NCI-H187 treated with DMSO at 0.1 percent for 48 hours (cell line): ENCODE measurements at regions not wholly inside any gene's neighbourhood (a gene's known extent, or its start where the extent isn't known, plus 50 kb on each side); places are given as distances from the start of the nearest gene placed in this dataset.

ENCODE experiments used
- DNase-seq: peaks from one replicate; lab custom pipeline; 2025; lab: John Stamatoyannopoulos, UW

GRCh38 chr2:126990605-126991532 is 92.2 kb downstream of the TEX51 start:
- DNase-seq = no peak

GRCh38 chr2:126994340-126994777 is 95.7 kb downstream of the TEX51 start:
- DNase-seq = no peak

GRCh38 chr2:126995621-126996377 is 97.1 kb downstream of the TEX51 start:
- DNase-seq = no peak

GRCh38 chr2:126996378-126996699 is 97.6 kb downstream of the TEX51 start:
- no peak for DNase-seq
